GM18517 (cell line): ENCODE measurements at regions not wholly inside any gene's neighbourhood (a gene's known extent, or its start where the extent isn't known, plus 50 kb on each side); places are given as distances from the start of the nearest gene placed in this dataset.

ENCODE experiments used
- ATAC-seq: cut with Tn5 transposase; IDR thresholded peaks from one replicate; pipeline ENCODE4 v1.9.1; 2021; ENCODE audit warnings: mild to moderate bottlenecking, moderate library complexity; ENCODE audit not compliant: unreplicated experiment

DNA sequence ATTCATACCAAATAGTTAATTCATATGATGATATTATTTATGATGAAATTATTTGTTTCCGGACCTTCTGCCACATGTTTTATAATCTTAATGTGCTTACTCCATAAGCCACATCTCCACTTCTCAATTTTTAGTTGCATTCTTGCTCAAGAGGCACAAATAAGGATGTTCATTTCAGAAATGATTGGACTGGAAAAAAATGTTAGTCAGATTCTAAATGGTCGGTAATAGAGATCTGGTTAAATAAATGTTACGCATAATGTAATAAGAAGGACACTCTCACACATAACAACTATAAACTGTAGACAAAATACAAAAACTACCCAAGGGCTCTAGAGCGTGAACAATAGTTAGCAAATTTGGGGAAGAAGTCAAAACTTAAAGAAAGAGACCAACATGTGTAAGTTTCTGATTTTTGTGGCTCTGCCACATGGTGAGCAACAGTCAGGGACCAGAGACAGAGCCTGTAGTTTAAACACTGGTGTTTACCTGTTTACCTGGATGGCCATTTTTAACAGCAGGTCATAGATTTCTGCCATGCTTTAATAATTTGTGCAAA, 554.3 kb upstream of the CLINT1 start:
- no peak for ATAC-seq

GRCh38 chr5:158410976-158411375, 552.0 kb upstream of the CLINT1 start:
- ATAC-seq = no peak

DNA sequence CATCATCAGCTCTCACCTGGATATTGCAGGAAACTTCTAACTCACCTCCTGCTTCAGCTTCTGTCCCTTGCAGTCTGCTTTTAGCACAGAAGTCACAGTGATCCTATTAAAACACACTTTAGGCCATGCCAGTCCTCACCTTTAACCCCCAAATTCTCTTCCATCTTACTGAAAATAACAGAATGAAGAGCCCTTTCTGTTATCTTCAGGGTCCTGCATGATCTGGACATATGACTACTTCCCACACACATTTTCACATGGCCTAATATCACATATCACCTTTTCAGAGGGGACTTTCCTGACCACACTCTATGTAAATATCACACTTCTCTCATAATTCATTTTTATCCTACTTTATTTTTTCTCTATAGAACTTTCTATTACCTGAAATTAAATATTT, 550.6 kb upstream of the CLINT1 start:
- peak; percentile 80 for ATAC-seq

DNA sequence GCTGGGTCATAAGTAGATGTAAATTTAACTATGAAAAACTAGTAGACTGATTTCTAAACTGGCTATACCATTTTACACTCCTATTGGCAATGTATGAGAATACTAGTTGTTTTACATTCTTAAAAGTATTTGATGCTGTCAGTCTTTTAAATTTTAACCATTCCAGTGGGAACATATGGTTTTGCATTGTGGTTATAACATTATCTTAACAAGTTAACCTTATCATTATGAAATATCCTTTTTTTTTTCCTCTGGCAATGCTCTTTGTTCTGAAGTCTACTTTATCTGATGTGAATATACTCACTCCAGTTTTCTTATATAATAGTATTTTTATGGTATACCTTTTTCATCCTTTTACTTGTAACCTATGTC, 548.9 kb upstream of the CLINT1 start:
- no peak for ATAC-seq

DNA sequence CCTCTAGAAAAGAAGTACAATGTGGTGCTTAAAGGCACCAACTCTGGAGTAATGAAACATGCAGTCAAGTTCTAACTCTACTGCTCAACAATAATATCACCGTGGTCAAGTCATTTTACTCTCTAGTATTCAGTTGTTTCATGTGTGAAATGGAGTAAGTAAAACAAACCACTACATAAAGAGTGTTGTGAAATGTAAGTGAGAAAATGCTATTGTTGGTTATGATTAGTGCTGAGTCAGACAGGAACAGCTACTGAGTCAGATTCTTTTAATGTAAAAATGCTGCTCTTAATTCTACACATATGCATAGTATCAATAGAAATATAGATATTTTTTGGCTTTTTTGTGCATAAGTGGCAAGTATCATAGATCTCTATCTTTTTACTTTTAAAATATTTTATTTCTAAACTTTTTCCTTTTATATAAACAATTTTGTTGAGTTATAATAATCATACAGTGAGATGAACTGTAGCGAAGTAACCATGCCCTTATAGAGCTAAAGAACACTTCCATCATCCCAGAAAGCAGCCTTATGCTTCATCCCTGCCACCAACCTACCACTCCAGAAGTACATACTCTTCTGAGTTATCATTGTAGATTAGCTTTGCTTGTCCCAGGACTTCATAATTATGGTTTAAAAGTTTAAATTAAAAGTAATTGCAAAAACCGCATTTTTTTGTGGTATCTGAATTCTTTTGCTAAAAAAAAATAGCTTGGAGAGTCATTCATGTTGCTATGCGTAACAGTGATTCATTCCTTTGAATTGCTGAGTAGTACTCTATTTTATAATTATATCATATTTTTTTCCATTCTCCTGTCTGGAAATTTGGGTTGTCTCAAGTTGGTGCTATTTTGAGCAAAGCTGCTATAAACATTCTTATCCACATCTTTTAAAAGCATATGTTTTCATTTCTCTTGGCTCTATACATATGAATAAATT, 548.2 kb upstream of the CLINT1 start:
- ATAC-seq = no peak

GRCh38 chr5:158398360-158399201, 539.6 kb upstream of the CLINT1 start:
- peak; percentile 92 for ATAC-seq

- ATAC-seq = no peak
Observed at GRCh38 chr5:158397278-158397677, 538.3 kb upstream of the CLINT1 start.

GRCh38 chr5:158394102-158394501, 535.2 kb upstream of the CLINT1 start:
- no peak for ATAC-seq

GRCh38 chr5:158393457-158393856, 534.5 kb upstream of the CLINT1 start:
- ATAC-seq = no peak

DNA sequence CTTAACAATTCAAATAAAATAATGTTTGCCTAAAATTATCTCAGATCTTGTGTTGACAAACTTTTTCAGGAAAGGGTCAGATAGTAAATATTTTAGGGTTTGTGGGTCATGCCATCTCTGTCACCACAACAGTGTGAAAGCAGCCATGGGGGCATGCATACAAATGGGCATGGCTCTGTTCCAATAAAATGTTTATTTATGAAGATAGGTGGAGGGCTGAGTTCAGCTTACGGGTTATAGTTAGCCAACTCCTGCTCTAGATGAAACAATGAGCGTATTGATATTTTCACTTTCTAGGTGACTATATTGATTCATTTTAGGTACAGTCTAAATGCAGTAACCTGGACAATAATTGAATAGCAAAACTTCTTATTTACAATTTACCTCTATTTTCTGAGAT, 533.8 kb upstream of the CLINT1 start:
- no peak for ATAC-seq

GRCh38 chr5:158390577-158390976, 531.6 kb upstream of the CLINT1 start:
- ATAC-seq = no peak

GRCh38 chr5:158389786-158390185, 530.8 kb upstream of the CLINT1 start:
- no peak for ATAC-seq

- no peak for ATAC-seq
Observed at GRCh38 chr5:158388021-158388420, 529.1 kb upstream of the CLINT1 start.

- ATAC-seq = no peak
Observed at GRCh38 chr5:158387499-158387898, 528.6 kb upstream of the CLINT1 start.

DNA sequence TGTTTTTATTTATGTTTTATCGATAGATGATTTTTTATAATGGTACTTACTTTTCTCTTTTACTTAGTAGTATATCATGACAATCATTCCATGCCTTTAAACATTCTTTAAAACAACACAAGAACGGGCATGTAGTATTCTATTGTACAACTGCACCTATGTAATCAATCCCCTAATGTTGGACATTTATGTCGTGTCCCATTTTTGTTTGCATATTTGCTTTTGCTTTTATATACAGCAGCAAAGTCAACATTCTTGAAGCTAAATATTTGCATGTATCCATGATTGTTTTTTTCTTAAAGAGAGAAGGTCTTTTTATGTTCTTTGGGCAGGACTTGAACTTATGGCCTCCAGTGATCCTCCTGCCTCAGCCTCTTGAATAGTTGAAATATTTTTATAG, 527.0 kb upstream of the CLINT1 start:
- no peak for ATAC-seq

GRCh38 chr5:158384535-158385481, 525.9 kb upstream of the CLINT1 start:
- ATAC-seq = no peak

GRCh38 chr5:158383486-158383885, 524.5 kb upstream of the CLINT1 start:
- ATAC-seq = no peak

DNA sequence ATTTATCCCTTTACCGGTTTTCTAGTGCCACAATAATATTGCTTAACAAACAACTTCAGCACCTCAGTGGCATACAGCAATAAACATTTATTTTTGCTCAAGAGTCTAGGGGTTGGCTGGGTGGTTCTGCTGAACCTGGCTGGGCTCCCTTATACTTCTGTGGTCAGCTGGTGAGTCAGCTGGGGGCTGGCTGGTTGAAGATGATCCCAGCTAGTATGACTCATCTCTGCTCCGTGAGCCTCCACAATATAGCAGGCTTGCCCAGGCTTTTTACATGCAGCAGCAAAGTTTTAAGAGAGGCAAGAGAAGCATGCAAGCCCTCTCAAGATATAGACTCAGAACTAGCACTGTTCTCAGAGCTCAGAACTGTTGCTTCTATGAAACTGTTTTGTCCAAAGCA, 523.5 kb upstream of the CLINT1 start:
- peak; percentile 94 for ATAC-seq

DNA sequence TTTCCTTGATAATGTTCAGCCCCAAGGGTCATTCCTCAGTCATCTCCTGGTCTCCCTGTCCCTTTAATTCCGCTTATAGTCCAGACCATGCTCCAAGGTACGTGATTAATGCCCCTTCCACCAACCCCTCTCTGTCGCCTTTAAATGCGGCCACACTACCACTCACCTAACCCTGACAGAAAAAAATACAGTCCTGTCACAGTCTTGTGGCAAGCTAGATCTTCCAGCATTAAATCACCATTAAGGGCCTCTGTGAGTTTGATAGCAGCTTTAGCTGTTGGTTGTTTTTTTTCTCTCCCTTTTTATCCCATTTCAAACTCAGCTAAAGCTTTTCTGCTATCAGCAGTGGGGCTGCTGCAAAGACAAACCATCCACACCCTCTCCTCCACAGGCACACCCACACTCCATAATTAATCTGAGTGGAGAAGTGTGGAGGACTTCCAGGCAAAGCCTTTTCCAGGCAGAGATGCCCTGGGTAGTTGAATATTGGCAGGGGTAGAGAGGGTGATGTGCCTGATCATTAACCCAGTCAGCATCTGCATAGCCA, 522.7 kb upstream of the CLINT1 start:
- ATAC-seq = no peak

DNA sequence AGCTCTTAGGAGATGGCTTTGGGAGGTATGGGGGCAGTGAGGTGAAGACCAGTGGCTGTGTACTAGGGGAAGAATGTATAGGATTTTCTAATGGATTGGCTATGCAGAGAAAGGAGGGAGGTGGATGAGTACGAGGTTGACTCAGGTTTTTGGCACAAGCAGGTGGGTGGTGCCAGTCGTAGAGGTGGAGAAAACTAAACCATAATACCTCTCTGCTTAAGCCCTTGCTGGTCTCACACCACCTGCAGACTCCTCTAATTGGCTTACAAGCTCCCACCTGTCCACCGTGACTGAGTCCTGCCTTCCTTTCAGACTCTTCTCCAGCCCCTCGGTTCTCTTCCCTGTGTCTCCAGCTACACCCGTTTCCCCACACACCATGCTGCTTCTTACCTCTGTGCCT, 521.7 kb upstream of the CLINT1 start:
- no peak for ATAC-seq
